ENCODE measurements at regions not wholly inside any gene's neighbourhood (a gene's known extent, or its start where the extent isn't known, plus 50 kb on each side); places are given as distances from the start of the nearest gene placed in this dataset.

GRCh38 chr7:15783987-15784693 is 97.7 kb upstream of the MEOX2 start:
- no peak overlapping the region for H3K4me3 ChIP-seq (ENCODE audit: low read depth, low read length)
- no peak for TF ChIP-seq CTCF (IDR thresholded peaks at IDR 0.05; ENCODE audit: control insufficient read depth, extremely low read depth, insufficient read depth)
- no peak for DNase-seq (ENCODE audit: low read depth)

- no peak for DNase-seq (ENCODE audit: low read depth)
- TF ChIP-seq CTCF (IDR thresholded peaks at IDR 0.05; ENCODE audit: control insufficient read depth, extremely low read depth, insufficient read depth), result no peak
- no peak overlapping the region for H3K4me3 ChIP-seq (ENCODE audit: low read depth, low read length)
Measured at GRCh38 chr7:15782656-15783055, 96.2 kb upstream of the MEOX2 start.

GRCh38 chr7:15781944-15782343 is 95.5 kb upstream of the MEOX2 start:
- no peak for TF ChIP-seq CTCF (IDR thresholded peaks at IDR 0.05; ENCODE audit: control insufficient read depth, extremely low read depth, insufficient read depth)
- no peak for DNase-seq (ENCODE audit: low read depth)
- no peak overlapping the region for H3K4me3 ChIP-seq (ENCODE audit: low read depth, low read length)

- H3K4me3 ChIP-seq (ENCODE audit: low read depth, low read length), result no peak overlapping the region
- DNase-seq (ENCODE audit: low read depth), result no peak
- no peak for TF ChIP-seq CTCF (IDR thresholded peaks at IDR 0.05; ENCODE audit: control insufficient read depth, extremely low read depth, insufficient read depth)
Measured at GRCh38 chr7:15780271-15780670, 93.8 kb upstream of the MEOX2 start.

- TF ChIP-seq CTCF (IDR thresholded peaks at IDR 0.05; ENCODE audit: control insufficient read depth, extremely low read depth, insufficient read depth), result no peak
Measured at GRCh38 chr7:15778191-15778590, 91.7 kb upstream of the MEOX2 start.

GRCh38 chr7:15765753-15766152 is 79.3 kb upstream of the MEOX2 start:
- DNase-seq (ENCODE audit: low read depth), result no peak
- no peak for TF ChIP-seq CTCF (IDR thresholded peaks at IDR 0.05; ENCODE audit: control insufficient read depth, extremely low read depth, insufficient read depth)
- no peak overlapping the region for H3K4me3 ChIP-seq (ENCODE audit: low read depth, low read length)

More at GRCh38 chr7:15778191-15778590, 91.7 kb upstream of the MEOX2 start:
- no peak overlapping the region for H3K4me3 ChIP-seq (ENCODE audit: low read depth, low read length)
- no peak for DNase-seq (ENCODE audit: low read depth)

- no peak overlapping the region for H3K4me3 ChIP-seq (ENCODE audit: low read depth, low read length)
Measured at GRCh38 chr7:15764851-15765382, 78.4 kb upstream of the MEOX2 start.

More at GRCh38 chr7:15764851-15765382, 78.4 kb upstream of the MEOX2 start:
- DNase-seq (ENCODE audit: low read depth), result no peak
- no peak for TF ChIP-seq CTCF (IDR thresholded peaks at IDR 0.05; ENCODE audit: control insufficient read depth, extremely low read depth, insufficient read depth)

Measured in LNCaP clone FGC (cell line).